ENCODE measurements at regions not wholly inside any gene's neighbourhood (a gene's known extent, or its start where the extent isn't known, plus 50 kb on each side); places are given as distances from the start of the nearest gene placed in this dataset.
A peak's percentile ranks its signal among the peaks of the same experiment; 100 is the strongest.
"Not testable (repeated sequence)": the region's sequence is repeated elsewhere in the genome, so short reads cannot be mapped to it uniquely, and the experiment has no call there.

DNA sequence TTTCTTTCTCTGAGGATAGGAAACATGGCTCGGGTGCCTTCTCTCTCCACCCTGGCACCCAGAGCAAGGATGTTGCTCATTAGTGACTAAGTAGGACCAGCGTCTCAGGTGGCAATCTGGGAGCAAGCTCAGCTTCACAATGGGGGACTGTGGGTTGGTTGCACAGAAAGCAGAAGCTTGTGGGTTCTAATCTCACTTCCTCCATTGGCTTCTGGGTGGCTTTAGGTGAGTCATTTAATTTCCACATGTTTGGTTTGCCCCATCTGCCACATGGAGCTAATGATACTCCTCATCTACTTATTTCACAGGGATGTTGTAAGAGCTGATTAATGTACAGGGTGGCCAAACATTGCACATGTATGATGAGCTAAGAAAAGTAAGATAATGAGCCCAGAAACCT is 54.8 kb upstream of the AKIRIN2 start:
- TF ChIP-seq ARNTL (CRISPR knock-in tag; IDR thresholded peaks at IDR 0.05; ENCODE audit: borderline replicate concordance, low read depth) (no peak), ZNF70 (CRISPR knock-in tag; IDR thresholded peaks at IDR 0.05) (no peak)
- TF ChIP-seq, protein P1, sequence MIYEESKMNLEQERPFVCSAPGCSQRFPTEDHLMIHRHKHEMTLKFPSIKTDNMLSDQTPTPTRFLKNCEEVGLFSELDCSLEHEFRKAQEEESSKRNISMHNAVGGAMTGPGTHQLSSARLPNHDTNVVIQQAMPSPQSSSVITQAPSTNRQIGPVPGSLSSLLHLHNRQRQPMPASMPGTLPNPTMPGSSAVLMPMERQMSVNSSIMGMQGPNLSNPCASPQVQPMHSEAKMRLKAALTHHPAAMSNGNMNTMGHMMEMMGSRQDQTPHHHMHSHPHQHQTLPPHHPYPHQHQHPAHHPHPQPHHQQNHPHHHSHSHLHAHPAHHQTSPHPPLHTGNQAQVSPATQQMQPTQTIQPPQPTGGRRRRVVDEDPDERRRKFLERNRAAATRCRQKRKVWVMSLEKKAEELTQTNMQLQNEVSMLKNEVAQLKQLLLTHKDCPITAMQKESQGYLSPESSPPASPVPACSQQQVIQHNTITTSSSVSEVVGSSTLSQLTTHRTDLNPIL (CRISPR knock-in tag; IDR thresholded peaks at IDR 0.05; ENCODE audit: low read depth): no peak
- peak; percentile 20; the same call in 1 of the 3 replicates for ATAC-seq

DNA sequence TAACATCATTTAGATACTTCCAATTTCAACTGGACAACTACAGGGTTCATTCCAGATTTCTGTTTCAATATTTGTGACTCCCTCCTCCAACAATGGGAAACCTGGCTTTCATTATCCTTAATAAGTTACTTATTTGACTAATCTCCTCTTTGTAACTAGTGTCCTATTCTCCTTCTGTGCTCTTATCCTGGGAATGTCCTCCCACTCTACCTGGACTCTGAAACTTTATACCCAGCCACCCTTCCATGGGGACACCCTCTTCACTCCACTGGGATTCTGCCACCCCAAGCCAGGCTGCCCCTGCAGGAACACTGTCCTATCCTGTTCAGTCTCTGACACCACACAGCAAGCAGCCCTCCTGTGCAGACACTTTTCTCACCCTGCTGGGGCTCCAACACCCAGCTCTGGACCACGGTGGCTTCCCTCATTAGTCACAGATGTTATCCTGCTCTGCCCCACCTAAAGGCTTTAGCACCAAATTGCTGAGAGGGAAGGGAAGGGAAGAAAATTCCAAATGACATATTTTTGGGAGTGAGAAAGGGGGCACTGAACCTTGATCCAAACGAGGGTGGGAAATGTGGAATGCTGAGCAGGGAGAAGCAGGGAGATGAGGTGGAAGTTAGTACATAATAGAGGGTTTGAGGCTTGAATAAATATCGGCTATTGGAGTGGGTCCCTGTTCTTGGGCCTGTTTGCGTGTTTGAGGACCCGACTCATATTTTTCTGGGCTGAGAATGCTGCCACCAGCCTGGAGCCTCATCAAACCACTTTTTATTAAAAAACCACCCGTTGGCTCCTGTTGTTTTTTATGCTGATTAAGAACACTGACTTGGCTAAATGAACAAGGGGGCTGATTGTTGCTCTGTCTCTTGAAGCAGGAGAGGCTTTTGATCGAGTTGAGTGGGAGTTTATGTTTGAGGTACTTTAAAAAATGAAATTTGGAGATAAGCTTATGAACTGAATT is 54.0 kb upstream of the AKIRIN2 start:
- TF ChIP-seq SNAI2 (CRISPR knock-in tag; IDR thresholded peaks at IDR 0.05) (no peak), ZFP30 (CRISPR knock-in tag; IDR thresholded peaks at IDR 0.05) (no peak), ISL1 (CRISPR knock-in tag; IDR thresholded peaks at IDR 0.05) (no peak), ESRRG (CRISPR knock-in tag; IDR thresholded peaks at IDR 0.05) (no peak), ZFP3 (CRISPR knock-in tag; IDR thresholded peaks at IDR 0.05) (no peak), ZNF565 (CRISPR knock-in tag; conservative IDR thresholded peaks at IDR 0.05; ENCODE audit: low read depth) (no peak), TCF4 (CRISPR knock-in tag; IDR thresholded peaks at IDR 0.05; ENCODE audit: borderline replicate concordance) (no peak), BACH2 (CRISPR knock-in tag; IDR thresholded peaks at IDR 0.05; ENCODE audit: borderline replicate concordance) (no peak)
- TF ChIP-seq, protein P1 (CRISPR knock-in tag; IDR thresholded peaks at IDR 0.05; ENCODE audit: low read depth): no peak
- TF ChIP-seq, protein P2, sequence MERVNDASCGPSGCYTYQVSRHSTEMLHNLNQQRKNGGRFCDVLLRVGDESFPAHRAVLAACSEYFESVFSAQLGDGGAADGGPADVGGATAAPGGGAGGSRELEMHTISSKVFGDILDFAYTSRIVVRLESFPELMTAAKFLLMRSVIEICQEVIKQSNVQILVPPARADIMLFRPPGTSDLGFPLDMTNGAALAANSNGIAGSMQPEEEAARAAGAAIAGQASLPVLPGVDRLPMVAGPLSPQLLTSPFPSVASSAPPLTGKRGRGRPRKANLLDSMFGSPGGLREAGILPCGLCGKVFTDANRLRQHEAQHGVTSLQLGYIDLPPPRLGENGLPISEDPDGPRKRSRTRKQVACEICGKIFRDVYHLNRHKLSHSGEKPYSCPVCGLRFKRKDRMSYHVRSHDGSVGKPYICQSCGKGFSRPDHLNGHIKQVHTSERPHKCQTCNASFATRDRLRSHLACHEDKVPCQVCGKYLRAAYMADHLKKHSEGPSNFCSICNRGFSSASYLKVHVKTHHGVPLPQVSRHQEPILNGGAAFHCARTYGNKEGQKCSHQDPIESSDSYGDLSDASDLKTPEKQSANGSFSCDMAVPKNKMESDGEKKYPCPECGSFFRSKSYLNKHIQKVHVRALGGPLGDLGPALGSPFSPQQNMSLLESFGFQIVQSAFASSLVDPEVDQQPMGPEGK (CRISPR knock-in tag; IDR thresholded peaks at IDR 0.05; ENCODE audit: borderline replicate concordance): no peak

DNA sequence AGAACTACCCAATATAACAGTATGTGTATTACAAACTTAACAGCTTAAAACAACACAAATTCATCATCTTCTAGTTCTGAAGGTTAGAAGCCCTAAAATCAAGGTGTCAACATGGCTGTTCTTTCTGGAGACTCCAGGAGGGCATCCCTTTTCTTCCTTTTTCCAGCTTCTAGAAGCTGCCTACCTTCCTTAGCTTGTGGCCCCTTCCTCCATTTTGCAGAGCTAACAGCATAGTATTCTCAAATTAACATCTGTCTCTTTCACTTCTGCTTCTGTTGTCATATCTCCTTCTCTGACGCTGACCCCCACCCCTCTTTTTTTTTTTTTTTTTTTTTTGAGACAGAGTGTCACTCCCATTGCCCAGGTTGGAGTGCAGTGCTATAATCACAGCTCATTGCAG is 52.8 kb upstream of the AKIRIN2 start:
- TF ChIP-seq ESRRG (CRISPR knock-in tag; IDR thresholded peaks at IDR 0.05) (no peak), ZFP30 (CRISPR knock-in tag; IDR thresholded peaks at IDR 0.05) (no peak), ZNF565 (CRISPR knock-in tag; conservative IDR thresholded peaks at IDR 0.05; ENCODE audit: low read depth) (no peak), OSR1 (CRISPR knock-in tag; IDR thresholded peaks at IDR 0.05) (no peak), RARB (CRISPR knock-in tag; IDR thresholded peaks at IDR 0.05) (no peak), ZC3H10 (CRISPR knock-in tag; IDR thresholded peaks at IDR 0.05) (no peak)
- ATAC-seq: no peak

More for the DNA sequence above, 54.0 kb upstream of the AKIRIN2 start:
- ATAC-seq: peak; percentile 41

DNA sequence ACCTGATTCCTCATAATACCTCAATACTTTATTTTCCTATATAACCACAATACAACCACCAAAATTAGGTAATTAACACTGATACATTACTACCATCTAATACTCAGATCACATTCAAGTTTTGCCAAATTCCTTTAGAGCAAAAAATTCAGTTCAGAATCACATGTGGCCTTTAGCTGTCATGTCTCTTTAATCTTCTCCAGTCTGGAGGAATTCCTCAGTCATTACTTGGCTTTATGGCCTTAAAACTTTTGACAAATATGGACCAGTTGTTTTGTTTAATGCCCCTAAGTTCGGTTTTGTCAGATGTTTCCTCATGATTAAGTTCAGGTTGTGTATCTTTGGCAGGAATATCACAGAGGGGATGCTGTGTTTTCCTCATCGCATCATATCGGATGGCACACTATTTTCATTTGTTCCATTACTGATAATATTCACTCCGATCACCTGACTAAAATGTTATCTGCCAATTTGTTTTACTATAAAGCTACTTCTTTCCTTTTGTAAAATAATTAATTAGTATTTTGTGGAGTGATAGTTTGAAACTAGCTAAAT is 51.2 kb upstream of the AKIRIN2 start:
- no peak for TF ChIP-seq TCF4 (CRISPR knock-in tag; IDR thresholded peaks at IDR 0.05; ENCODE audit: borderline replicate concordance)
- TF ChIP-seq, protein P3, sequence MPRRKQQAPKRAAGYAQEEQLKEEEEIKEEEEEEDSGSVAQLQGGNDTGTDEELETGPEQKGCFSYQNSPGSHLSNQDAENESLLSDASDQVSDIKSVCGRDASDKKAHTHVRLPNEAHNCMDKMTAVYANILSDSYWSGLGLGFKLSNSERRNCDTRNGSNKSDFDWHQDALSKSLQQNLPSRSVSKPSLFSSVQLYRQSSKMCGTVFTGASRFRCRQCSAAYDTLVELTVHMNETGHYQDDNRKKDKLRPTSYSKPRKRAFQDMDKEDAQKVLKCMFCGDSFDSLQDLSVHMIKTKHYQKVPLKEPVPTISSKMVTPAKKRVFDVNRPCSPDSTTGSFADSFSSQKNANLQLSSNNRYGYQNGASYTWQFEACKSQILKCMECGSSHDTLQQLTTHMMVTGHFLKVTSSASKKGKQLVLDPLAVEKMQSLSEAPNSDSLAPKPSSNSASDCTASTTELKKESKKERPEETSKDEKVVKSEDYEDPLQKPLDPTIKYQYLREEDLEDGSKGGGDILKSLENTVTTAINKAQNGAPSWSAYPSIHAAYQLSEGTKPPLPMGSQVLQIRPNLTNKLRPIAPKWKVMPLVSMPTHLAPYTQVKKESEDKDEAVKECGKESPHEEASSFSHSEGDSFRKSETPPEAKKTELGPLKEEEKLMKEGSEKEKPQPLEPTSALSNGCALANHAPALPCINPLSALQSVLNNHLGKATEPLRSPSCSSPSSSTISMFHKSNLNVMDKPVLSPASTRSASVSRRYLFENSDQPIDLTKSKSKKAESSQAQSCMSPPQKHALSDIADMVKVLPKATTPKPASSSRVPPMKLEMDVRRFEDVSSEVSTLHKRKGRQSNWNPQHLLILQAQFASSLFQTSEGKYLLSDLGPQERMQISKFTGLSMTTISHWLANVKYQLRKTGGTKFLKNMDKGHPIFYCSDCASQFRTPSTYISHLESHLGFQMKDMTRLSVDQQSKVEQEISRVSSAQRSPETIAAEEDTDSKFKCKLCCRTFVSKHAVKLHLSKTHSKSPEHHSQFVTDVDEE (CRISPR knock-in tag; IDR thresholded peaks at IDR 0.05): no peak
- TF ChIP-seq ZNF70 (CRISPR knock-in tag; IDR thresholded peaks at IDR 0.05): no peak
- TF ChIP-seq, protein P4, sequence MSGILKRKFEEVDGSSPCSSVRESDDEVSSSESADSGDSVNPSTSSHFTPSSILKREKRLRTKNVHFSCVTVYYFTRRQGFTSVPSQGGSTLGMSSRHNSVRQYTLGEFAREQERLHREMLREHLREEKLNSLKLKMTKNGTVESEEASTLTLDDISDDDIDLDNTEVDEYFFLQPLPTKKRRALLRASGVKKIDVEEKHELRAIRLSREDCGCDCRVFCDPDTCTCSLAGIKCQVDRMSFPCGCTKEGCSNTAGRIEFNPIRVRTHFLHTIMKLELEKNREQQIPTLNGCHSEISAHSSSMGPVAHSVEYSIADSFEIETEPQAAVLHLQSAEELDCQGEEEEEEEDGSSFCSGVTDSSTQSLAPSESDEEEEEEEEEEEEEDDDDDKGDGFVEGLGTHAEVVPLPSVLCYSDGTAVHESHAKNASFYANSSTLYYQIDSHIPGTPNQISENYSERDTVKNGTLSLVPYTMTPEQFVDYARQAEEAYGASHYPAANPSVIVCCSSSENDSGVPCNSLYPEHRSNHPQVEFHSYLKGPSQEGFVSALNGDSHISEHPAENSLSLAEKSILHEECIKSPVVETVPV (CRISPR knock-in tag; IDR thresholded peaks at IDR 0.05): no peak
- TF ChIP-seq PPARA (CRISPR knock-in tag; IDR thresholded peaks at IDR 0.05; ENCODE audit: borderline replicate concordance): no peak
- ATAC-seq: no peak

DNA sequence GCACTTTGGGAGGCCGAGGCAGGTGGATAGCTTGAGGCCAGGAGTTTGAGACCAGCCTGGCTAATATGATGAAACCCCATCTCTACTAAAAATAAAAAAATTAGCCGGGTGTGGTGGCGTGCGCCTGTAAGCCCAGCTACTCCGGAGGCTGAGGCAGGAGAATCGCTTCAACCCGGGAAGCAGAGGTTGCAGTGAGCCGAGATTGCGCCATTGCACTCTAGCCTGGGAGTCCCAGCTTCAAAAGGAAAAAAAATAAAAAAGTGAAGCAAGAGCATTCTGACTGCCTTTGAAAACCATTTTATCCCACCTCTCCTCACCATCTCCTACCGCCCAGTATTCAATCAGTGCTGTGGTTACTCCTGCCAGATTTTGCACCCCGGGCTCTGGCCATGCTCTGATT is 50.5 kb upstream of the AKIRIN2 start:
- ATAC-seq: not testable (repeated sequence)
